Astrocyte of the spinal cord (primary cell): ENCODE measurements at regions not wholly inside any gene's neighbourhood (a gene's known extent, or its start where the extent isn't known, plus 50 kb on each side); places are given as distances from the start of the nearest gene placed in this dataset.

Source experiments
- DNase-seq: peaks from one replicate; pipeline ENCODE4 v3.0.0; 2011; ENCODE audit warnings: low read depth, low spot score
- H3K4me3 ChIP-seq: 2 replicates; pipeline ENCODE4 v1.5.1; 2011; ENCODE audit warnings: low read depth, mild to moderate bottlenecking, low read length, moderate library complexity
- in situ Hi-C: cut with HindIII; loops from 2 replicates; pipeline ENCODE4 v1.10.0; 2017; ENCODE audit warnings: low sequenced_read_pairs
- TF ChIP-seq, protein P1 (sequence below): IDR thresholded peaks from 2 replicates; pipeline ENCODE4 v1.5.1; 2012; ENCODE audit warnings: low read depth, mild to moderate bottlenecking, low read length, inconsistent platforms

DNA sequence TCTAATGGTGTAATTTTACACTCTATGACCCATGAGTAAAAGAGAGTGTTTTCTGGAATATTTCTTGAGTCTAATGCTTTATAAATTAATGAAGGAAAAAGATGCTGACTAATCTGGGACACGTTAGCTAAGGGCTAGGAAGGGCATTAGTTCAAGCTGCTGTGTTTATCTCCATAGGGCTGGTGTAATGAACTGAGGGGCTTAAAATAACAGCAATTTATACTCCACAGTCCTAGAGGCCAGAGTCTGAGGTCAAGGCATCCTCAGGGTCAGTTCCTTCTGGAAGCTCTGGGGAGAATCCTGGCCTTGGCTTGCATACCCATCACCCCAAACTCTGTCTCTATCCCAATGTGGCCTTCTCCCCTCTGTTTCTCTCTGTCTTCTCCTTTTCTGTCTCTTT is 105.2 kb upstream of the PFKP start:
- TF ChIP-seq, protein P1, sequence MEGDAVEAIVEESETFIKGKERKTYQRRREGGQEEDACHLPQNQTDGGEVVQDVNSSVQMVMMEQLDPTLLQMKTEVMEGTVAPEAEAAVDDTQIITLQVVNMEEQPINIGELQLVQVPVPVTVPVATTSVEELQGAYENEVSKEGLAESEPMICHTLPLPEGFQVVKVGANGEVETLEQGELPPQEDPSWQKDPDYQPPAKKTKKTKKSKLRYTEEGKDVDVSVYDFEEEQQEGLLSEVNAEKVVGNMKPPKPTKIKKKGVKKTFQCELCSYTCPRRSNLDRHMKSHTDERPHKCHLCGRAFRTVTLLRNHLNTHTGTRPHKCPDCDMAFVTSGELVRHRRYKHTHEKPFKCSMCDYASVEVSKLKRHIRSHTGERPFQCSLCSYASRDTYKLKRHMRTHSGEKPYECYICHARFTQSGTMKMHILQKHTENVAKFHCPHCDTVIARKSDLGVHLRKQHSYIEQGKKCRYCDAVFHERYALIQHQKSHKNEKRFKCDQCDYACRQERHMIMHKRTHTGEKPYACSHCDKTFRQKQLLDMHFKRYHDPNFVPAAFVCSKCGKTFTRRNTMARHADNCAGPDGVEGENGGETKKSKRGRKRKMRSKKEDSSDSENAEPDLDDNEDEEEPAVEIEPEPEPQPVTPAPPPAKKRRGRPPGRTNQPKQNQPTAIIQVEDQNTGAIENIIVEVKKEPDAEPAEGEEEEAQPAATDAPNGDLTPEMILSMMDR = no peak
- no peak for DNase-seq
- in situ Hi-C loops = no loop called here
- no peak overlapping the region for H3K4me3 ChIP-seq

DNA sequence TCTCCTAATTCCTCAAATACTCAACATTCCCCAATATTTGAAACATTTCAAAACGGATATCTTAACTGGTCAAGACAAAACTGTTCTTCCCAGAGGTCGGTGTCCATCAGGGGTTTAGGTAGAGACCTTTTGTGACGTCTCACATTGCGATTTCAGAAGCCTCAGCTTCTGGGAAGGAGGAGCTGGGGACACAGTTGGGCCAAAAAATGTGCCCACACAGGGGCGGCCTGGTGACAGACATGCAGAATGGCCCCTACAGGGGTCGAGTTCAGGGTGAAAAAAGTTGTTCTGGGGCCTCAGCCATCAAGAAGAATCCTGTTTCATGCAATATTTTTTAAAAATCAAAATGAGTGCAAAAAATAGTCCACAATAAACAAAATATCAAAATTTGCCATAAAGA is 108.7 kb upstream of the PFKP start:
- TF ChIP-seq, protein P1 = no peak
- no peak overlapping the region for H3K4me3 ChIP-seq
- DNase-seq = no peak
- in situ Hi-C loops = no loop called here

DNA sequence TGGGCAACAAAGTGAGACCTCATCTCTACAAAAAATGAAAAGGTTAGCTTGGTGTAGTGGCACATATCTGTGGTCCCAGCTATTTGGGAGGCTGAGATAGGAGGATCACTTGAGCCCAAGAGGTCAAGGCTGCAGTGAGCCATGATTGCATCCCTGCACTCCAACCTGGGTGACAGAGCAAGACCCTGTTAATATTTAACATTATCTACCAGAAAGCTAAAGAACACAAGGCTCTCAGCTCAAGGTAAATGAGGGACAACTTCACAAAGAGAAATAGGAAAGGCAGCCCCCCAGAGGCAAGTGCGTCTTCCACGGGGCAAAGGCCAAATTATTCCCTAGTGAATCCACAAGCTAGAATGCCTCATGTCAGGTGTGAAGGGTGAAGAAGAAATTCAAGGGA is 109.6 kb upstream of the PFKP start:
- DNase-seq = no peak
- in situ Hi-C loops = no loop called here
- no peak overlapping the region for H3K4me3 ChIP-seq
- TF ChIP-seq, protein P1 = no peak

DNA sequence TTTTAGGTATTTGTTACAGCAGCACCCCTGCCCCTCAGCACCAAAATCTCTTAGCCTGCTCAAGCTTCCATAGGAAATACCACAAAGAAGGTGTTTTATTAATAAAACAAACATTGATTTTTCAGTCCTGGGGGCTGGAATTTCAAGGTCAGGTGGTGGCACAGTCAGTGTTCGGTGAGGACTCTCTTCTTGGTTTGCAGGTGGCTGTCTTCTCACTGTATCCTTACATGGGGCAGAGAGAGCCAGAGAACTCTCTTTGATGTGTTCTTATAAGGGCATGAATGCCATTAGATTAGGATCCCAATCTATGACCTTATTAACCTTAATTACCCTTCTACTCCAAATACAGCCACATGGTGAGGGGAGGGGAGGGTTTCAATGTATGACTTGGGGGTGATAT is 112.3 kb upstream of the PFKP start:
- TF ChIP-seq, protein P1 = no peak
- in situ Hi-C loops = no loop called here
- no peak overlapping the region for H3K4me3 ChIP-seq
- no peak for DNase-seq

DNA sequence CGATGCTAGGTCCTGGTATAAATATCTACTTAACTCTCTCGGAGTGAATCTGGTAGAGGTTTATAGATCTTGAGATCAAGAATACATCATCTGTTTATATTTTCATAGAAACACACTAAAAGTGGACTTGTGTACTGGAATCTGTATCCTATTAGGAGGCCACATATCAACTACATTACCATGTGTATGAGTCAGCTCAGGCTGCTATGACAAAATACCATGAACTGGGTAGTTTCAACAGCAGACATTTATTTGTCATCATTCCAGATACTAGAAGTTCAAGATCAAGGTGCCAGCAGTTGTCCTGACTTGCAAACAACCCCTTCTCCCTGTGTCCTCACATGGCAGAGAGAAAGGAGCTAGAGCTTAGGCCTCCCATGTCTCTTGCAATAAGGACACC is 113.9 kb upstream of the PFKP start:
- H3K4me3 ChIP-seq = no peak overlapping the region
- DNase-seq = no peak
- TF ChIP-seq, protein P1 = no peak
- in situ Hi-C loops = no loop called here

DNA sequence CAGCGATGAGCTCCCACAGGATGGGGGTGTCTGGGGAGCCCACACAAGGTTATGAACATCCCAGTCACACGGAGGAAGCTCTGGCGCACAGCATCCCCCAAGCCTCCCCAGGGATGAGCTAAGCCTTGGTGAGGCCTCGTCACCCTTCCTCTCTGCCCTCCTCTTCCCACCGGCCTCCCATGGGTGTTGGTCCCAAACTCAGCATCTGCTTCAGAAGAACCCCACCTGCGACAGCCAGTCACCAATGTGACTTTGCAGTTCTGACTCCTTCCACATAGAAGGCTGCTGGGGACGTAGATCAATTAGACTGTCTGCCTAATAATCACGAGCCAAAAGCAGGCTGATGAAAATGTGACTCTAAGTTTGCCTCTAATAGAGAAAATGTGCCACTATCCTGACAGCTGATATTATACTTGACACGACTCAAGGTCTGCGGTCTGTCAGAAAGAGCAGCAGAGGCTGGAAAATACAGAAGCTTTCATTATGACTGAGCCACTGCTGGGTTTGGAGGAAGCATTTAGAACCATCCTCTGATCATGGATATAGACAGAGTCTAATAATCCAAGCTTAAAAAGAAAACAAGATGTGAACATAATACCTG is 116.0 kb upstream of the PFKP start:
- in situ Hi-C loops = no loop called here
- DNase-seq = no peak

More for the DNA sequence above, 116.0 kb upstream of the PFKP start:
- H3K4me3 ChIP-seq = no peak overlapping the region
- TF ChIP-seq, protein P1 = no peak
